WTC11 (cell line): ENCODE measurements at regions not wholly inside any gene's neighbourhood (a gene's known extent, or its start where the extent isn't known, plus 50 kb on each side); places are given as distances from the start of the nearest gene placed in this dataset.

Experiments
- ATAC-seq: fragments of 200-7000 bp; cut with Tn5 transposase; 2 replicates; pipeline ENCODE4 v1.10.0; 2021; ENCODE audit warnings: mild to moderate bottlenecking, moderate library complexity
- CTCF ChIA-PET: fragments of 300-600 bp; sonication (Branson Sonifier 250); formaldehyde crosslinking; loops from one replicate; lab custom pipeline; 2021; ENCODE audit warnings: antibody characterized with exemption; lab: Charles Lee
- POLR2A ChIA-PET: fragments of 350-600 bp; sonication (Branson Sonifier 250); formaldehyde crosslinking; loops from one replicate; lab custom pipeline; 2021; ENCODE audit warnings: antibody characterized with exemption; lab: Charles Lee
- DNase-seq: peaks from one replicate; pipeline ENCODE4 v3.0.0; 2021; ENCODE audit warnings: low spot score
- H3K27ac Mint-ChIP-seq: 2 replicates; pipeline ENCODE4 v1.8.0; 2021; ENCODE audit warnings: mixed read lengths
- H3K27me3 Mint-ChIP-seq: 2 replicates; pipeline ENCODE4 v1.8.0; 2021; ENCODE audit warnings: low read depth, mild to moderate bottlenecking, moderate library complexity, mixed read lengths
- H3K36me3 Mint-ChIP-seq: 2 replicates; pipeline ENCODE4 v1.8.0; 2021; ENCODE audit warnings: mixed read lengths
- H3K4me1 Mint-ChIP-seq: 2 replicates; pipeline ENCODE4 v1.8.0; 2022; ENCODE audit warnings: mixed read lengths
- H3K4me3 Mint-ChIP-seq: 2 replicates; pipeline ENCODE4 v1.8.0; 2021; ENCODE audit warnings: mild to moderate bottlenecking, moderate library complexity, mixed read lengths
- H3K9me3 Mint-ChIP-seq: 2 replicates; pipeline ENCODE4 v1.8.0; 2021; ENCODE audit warnings: mixed read lengths
- ELF4 ChIP-seq: sonication (generic); formaldehyde crosslinking; IDR thresholded peaks from 2 replicates; pipeline ENCODE4 v1.8.1; 2022; ENCODE audit warnings: low read depth, mild to moderate bottlenecking, moderate library complexity, missing genetic modification reagents
- EMX1 ChIP-seq: fragments of 250-450 bp; sonication (Bioruptor Pico); IDR thresholded peaks from 2 replicates; pipeline ENCODE4 v1.8.0; 2021; ENCODE audit warnings: mild to moderate bottlenecking
- FOXP1 ChIP-seq: sonication (generic); formaldehyde crosslinking; IDR thresholded peaks from 2 replicates; pipeline ENCODE4 v1.8.0; 2022; ENCODE audit warnings: missing genetic modification reagents, mild to moderate bottlenecking, moderate library complexity, borderline replicate concordance
- HMGA2 ChIP-seq: fragments of 250-450 bp; sonication (Bioruptor Pico); IDR thresholded peaks from 2 replicates; pipeline ENCODE4 v1.4.0; 2021; ENCODE audit warnings: mild to moderate bottlenecking, moderate library complexity
- MYBL2 ChIP-seq: sonication (generic); formaldehyde crosslinking; IDR thresholded peaks from 2 replicates; pipeline ENCODE4 v1.8.1; 2023; ENCODE audit warnings: mild to moderate bottlenecking, moderate library complexity, missing genetic modification reagents
- NFYB ChIP-seq: sonication (generic); formaldehyde crosslinking; conservative IDR thresholded peaks from 2 replicates; pipeline ENCODE4 v1.8.0; 2022; ENCODE audit warnings: low read depth, missing genetic modification reagents
- OVOL2 ChIP-seq: fragments of 250-450 bp; sonication (Bioruptor Pico); IDR thresholded peaks from 2 replicates; pipeline ENCODE4 v1.9.0; 2021; ENCODE audit warnings: mild to moderate bottlenecking, borderline replicate concordance
- SP1 ChIP-seq: sonication (generic); formaldehyde crosslinking; conservative IDR thresholded peaks from 2 replicates; pipeline ENCODE4 v1.8.1; 2022; ENCODE audit warnings: missing genetic modification reagents
- TCF7 ChIP-seq: sonication (generic); formaldehyde crosslinking; IDR thresholded peaks from 2 replicates; pipeline ENCODE4 v1.8.0; 2022; ENCODE audit warnings: mild to moderate bottlenecking, low read depth, missing genetic modification reagents, moderate library complexity
- TEAD4 ChIP-seq: sonication (generic); formaldehyde crosslinking; IDR thresholded peaks from 2 replicates; pipeline ENCODE4 v1.8.0; 2022; ENCODE audit warnings: mild to moderate bottlenecking, missing genetic modification reagents
- ZNF138 ChIP-seq: sonication (generic); formaldehyde crosslinking; conservative IDR thresholded peaks from 2 replicates; pipeline ENCODE4 v1.8.1; 2022; ENCODE audit warnings: mild to moderate bottlenecking, moderate library complexity, missing genetic modification reagents
- ZNF416 ChIP-seq: fragments of 250-450 bp; sonication (Bioruptor Pico); IDR thresholded peaks from 2 replicates; pipeline ENCODE4 v1.9.0; 2021; ENCODE audit warnings: mild to moderate bottlenecking, inconsistent platforms
- ZNF423 ChIP-seq: fragments of 250-450 bp; sonication (Bioruptor Pico); IDR thresholded peaks from 2 replicates; pipeline ENCODE4 v2.1.2; 2022; ENCODE audit warnings: mild to moderate bottlenecking, moderate library complexity
- TF ChIP-seq, protein P1 (sequence below): sonication (generic); formaldehyde crosslinking; IDR thresholded peaks from 2 replicates; pipeline ENCODE4 v1.8.1; 2022; ENCODE audit warnings: mild to moderate bottlenecking, missing genetic modification reagents, moderate library complexity, borderline replicate concordance
- TF ChIP-seq, protein P2 (sequence below): fragments of 250-450 bp; sonication (Bioruptor Pico); IDR thresholded peaks from 2 replicates; pipeline ENCODE4 v1.8.0; 2021; ENCODE audit warnings: mild to moderate bottlenecking
- TF ChIP-seq, protein P3 (sequence below): sonication (generic); formaldehyde crosslinking; IDR thresholded peaks from 2 replicates; pipeline ENCODE4 v1.8.0; 2023; ENCODE audit warnings: missing genetic modification reagents, mild to moderate bottlenecking, borderline replicate concordance
- TF ChIP-seq, protein P4 (sequence below): fragments of 250-450 bp; sonication (Bioruptor Pico); IDR thresholded peaks from 2 replicates; pipeline ENCODE4 v2.1.2; 2022; ENCODE audit warnings: mild to moderate bottlenecking, moderate library complexity
- TF ChIP-seq, protein P5 (sequence below): sonication (generic); formaldehyde crosslinking; IDR thresholded peaks from 2 replicates; pipeline ENCODE4 v1.8.1; 2023; ENCODE audit warnings: mild to moderate bottlenecking, moderate library complexity, missing genetic modification reagents
- TF ChIP-seq, protein P6 (sequence below): sonication (generic); formaldehyde crosslinking; IDR thresholded peaks from 2 replicates; pipeline ENCODE4 v1.8.0; 2022; ENCODE audit warnings: missing genetic modification reagents
- TF ChIP-seq, protein P7 (sequence below): sonication (generic); formaldehyde crosslinking; IDR thresholded peaks from 2 replicates; pipeline ENCODE4 v1.8.1; 2023; ENCODE audit warnings: mild to moderate bottlenecking, missing genetic modification reagents

DNA sequence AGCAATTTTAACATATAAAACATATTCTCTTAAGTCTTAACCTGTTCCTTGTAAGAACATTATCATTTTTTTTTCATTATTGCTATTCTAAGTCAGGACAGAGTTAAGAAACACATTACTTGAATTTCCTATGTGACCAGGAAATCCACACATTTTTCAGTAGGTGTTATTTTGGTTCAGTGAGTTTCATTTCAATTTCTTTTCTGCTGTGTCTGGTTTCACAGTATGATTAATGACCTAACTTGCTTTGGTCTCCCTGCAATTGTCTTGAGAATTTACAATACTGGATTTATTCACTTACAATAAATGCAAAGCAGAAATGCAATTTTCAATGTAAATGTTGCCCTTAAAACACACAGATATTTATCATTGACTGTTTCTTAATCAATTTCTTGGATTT is 396.9 kb upstream of the TMTC1 start:
- ATAC-seq = no peak
- H3K4me1 Mint-ChIP-seq = no peaks in the 10 kb centered on the region
- no peaks in the 10 kb centered on the region for H3K27me3 Mint-ChIP-seq
- H3K9me3 Mint-ChIP-seq = peaks cover 13% of the 10 kb centered on the region
- no peak overlapping the region for H3K4me3 Mint-ChIP-seq
- no peak for DNase-seq
- POLR2A ChIA-PET = no interaction called here
- no peaks in the 10 kb centered on the region for H3K36me3 Mint-ChIP-seq
- no peak overlapping the region for H3K27ac Mint-ChIP-seq
- CTCF ChIA-PET = no interaction called here
- TF ChIP-seq ZNF416 (CRISPR knock-in tag) = no peak
- TF ChIP-seq, protein P1, sequence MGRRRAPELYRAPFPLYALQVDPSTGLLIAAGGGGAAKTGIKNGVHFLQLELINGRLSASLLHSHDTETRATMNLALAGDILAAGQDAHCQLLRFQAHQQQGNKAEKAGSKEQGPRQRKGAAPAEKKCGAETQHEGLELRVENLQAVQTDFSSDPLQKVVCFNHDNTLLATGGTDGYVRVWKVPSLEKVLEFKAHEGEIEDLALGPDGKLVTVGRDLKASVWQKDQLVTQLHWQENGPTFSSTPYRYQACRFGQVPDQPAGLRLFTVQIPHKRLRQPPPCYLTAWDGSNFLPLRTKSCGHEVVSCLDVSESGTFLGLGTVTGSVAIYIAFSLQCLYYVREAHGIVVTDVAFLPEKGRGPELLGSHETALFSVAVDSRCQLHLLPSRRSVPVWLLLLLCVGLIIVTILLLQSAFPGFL (CRISPR knock-in tag) = no peak
- TF ChIP-seq, protein P2, sequence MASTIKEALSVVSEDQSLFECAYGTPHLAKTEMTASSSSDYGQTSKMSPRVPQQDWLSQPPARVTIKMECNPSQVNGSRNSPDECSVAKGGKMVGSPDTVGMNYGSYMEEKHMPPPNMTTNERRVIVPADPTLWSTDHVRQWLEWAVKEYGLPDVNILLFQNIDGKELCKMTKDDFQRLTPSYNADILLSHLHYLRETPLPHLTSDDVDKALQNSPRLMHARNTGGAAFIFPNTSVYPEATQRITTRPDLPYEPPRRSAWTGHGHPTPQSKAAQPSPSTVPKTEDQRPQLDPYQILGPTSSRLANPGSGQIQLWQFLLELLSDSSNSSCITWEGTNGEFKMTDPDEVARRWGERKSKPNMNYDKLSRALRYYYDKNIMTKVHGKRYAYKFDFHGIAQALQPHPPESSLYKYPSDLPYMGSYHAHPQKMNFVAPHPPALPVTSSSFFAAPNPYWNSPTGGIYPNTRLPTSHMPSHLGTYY (CRISPR knock-in tag) = no peak
- TF ChIP-seq MYBL2 (CRISPR knock-in tag) = no peak
- TF ChIP-seq, protein P3, sequence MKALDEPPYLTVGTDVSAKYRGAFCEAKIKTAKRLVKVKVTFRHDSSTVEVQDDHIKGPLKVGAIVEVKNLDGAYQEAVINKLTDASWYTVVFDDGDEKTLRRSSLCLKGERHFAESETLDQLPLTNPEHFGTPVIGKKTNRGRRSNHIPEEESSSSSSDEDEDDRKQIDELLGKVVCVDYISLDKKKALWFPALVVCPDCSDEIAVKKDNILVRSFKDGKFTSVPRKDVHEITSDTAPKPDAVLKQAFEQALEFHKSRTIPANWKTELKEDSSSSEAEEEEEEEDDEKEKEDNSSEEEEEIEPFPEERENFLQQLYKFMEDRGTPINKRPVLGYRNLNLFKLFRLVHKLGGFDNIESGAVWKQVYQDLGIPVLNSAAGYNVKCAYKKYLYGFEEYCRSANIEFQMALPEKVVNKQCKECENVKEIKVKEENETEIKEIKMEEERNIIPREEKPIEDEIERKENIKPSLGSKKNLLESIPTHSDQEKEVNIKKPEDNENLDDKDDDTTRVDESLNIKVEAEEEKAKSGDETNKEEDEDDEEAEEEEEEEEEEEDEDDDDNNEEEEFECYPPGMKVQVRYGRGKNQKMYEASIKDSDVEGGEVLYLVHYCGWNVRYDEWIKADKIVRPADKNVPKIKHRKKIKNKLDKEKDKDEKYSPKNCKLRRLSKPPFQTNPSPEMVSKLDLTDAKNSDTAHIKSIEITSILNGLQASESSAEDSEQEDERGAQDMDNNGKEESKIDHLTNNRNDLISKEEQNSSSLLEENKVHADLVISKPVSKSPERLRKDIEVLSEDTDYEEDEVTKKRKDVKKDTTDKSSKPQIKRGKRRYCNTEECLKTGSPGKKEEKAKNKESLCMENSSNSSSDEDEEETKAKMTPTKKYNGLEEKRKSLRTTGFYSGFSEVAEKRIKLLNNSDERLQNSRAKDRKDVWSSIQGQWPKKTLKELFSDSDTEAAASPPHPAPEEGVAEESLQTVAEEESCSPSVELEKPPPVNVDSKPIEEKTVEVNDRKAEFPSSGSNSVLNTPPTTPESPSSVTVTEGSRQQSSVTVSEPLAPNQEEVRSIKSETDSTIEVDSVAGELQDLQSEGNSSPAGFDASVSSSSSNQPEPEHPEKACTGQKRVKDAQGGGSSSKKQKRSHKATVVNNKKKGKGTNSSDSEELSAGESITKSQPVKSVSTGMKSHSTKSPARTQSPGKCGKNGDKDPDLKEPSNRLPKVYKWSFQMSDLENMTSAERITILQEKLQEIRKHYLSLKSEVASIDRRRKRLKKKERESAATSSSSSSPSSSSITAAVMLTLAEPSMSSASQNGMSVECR (CRISPR knock-in tag) = no peak
- no peak for TF ChIP-seq ELF4 (CRISPR knock-in tag)
- TF ChIP-seq EMX1 (CRISPR knock-in tag) = no peak
- no peak for TF ChIP-seq FOXP1 (CRISPR knock-in tag)
- TF ChIP-seq ZNF138 (CRISPR knock-in tag) = no peak
- no peak for TF ChIP-seq NFYB
- no peak for TF ChIP-seq HMGA2 (CRISPR knock-in tag)
- no peak for TF ChIP-seq ZNF423 (CRISPR knock-in tag)
- TF ChIP-seq TCF7 (CRISPR knock-in tag) = no peak
- no peak for TF ChIP-seq TEAD4 (CRISPR knock-in tag)
- TF ChIP-seq, protein P4, sequence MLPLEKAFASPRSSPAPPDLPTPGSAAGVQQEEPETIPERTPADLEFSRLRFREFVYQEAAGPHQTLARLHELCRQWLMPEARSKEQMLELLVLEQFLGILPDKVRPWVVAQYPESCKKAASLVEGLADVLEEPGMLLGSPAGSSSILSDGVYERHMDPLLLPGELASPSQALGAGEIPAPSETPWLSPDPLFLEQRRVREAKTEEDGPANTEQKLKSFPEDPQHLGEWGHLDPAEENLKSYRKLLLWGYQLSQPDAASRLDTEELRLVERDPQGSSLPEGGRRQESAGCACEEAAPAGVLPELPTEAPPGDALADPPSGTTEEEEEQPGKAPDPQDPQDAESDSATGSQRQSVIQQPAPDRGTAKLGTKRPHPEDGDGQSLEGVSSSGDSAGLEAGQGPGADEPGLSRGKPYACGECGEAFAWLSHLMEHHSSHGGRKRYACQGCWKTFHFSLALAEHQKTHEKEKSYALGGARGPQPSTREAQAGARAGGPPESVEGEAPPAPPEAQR = no peak
- TF ChIP-seq, protein P5, sequence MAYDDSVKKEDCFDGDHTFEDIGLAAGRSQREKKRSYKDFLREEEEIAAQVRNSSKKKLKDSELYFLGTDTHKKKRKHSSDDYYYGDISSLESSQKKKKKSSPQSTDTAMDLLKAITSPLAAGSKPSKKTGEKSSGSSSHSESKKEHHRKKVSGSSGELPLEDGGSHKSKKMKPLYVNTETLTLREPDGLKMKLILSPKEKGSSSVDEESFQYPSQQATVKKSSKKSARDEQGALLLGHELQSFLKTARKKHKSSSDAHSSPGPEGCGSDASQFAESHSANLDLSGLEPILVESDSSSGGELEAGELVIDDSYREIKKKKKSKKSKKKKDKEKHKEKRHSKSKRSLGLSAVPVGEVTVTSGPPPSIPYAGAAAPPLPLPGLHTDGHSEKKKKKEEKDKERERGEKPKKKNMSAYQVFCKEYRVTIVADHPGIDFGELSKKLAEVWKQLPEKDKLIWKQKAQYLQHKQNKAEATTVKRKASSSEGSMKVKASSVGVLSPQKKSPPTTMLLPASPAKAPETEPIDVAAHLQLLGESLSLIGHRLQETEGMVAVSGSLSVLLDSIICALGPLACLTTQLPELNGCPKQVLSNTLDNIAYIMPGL = no peak
- TF ChIP-seq, protein P6, sequence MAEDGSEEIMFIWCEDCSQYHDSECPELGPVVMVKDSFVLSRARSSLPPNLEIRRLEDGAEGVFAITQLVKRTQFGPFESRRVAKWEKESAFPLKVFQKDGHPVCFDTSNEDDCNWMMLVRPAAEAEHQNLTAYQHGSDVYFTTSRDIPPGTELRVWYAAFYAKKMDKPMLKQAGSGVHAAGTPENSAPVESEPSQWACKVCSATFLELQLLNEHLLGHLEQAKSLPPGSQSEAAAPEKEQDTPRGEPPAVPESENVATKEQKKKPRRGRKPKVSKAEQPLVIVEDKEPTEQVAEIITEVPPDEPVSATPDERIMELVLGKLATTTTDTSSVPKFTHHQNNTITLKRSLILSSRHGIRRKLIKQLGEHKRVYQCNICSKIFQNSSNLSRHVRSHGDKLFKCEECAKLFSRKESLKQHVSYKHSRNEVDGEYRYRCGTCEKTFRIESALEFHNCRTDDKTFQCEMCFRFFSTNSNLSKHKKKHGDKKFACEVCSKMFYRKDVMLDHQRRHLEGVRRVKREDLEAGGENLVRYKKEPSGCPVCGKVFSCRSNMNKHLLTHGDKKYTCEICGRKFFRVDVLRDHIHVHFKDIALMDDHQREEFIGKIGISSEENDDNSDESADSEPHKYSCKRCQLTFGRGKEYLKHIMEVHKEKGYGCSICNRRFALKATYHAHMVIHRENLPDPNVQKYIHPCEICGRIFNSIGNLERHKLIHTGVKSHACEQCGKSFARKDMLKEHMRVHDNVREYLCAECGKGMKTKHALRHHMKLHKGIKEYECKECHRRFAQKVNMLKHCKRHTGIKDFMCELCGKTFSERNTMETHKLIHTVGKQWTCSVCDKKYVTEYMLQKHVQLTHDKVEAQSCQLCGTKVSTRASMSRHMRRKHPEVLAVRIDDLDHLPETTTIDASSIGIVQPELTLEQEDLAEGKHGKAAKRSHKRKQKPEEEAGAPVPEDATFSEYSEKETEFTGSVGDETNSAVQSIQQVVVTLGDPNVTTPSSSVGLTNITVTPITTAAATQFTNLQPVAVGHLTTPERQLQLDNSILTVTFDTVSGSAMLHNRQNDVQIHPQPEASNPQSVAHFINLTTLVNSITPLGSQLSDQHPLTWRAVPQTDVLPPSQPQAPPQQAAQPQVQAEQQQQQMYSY (CRISPR knock-in tag) = no peak
- TF ChIP-seq, protein P7, sequence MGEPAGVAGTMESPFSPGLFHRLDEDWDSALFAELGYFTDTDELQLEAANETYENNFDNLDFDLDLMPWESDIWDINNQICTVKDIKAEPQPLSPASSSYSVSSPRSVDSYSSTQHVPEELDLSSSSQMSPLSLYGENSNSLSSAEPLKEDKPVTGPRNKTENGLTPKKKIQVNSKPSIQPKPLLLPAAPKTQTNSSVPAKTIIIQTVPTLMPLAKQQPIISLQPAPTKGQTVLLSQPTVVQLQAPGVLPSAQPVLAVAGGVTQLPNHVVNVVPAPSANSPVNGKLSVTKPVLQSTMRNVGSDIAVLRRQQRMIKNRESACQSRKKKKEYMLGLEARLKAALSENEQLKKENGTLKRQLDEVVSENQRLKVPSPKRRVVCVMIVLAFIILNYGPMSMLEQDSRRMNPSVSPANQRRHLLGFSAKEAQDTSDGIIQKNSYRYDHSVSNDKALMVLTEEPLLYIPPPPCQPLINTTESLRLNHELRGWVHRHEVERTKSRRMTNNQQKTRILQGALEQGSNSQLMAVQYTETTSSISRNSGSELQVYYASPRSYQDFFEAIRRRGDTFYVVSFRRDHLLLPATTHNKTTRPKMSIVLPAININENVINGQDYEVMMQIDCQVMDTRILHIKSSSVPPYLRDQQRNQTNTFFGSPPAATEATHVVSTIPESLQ = no peak
- no peak for TF ChIP-seq SP1 (CRISPR knock-in tag)
- no peak for TF ChIP-seq OVOL2 (CRISPR knock-in tag)
- TF ChIP-seq, all 79 proteins: peak for 0
